ENCODE measurements at regions not wholly inside any gene's neighbourhood (a gene's known extent, or its start where the extent isn't known, plus 50 kb on each side); places are given as distances from the start of the nearest gene placed in this dataset.

DNA sequence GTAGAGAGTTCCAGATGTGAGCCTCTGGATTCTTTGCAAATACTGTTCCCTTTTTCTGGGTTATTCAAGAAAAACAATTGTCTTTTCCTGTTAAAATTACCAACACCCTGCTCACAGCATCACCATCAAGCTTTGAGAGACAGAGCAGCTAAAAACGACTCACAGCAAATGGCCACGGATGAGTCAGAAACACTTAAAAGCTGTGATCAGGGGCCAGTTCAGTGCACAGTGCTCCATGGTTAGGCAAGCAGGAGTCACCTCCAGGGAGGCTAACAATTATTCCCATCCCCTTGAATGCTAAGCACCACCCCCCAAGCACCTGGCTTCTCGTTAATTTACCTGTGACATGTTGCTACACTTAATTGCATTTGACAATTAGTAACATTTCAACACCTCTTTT, 128.4 kb upstream of the CAMK1G start:
- no peak for DNase-seq

DNA sequence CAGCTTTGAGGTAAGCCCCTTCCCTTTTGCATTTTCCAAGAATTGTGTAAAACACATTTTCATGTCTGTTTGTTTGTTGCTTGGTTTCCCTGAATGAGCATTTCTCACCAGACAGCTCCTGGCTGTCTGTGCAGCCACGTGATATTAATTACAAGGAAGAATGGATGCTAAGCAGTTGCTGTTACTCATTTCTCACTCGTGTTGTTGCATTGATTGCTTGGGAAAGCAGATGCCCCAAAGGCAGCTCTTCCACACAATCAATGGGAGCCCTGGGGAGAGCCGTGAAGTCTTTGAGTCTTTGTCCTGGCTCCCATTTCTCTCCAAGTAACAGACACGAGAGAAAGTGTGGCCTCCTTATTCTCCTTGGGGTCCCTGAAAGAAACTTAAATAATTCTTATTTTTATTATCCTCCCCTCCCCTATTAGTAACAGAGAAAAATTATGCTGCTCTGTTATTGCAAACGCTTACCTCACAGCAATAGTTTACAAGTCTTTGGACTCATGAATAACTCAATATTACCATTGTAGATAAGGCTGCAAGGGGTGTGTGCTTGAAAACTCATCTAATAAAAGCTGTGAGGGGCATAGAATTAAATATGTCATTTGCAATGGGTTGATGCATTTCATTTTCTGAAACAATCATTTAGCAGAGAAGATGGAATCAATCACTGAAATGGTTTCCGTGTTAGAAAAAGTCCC, 127.7 kb upstream of the CAMK1G start:
- no peak for DNase-seq

DNA sequence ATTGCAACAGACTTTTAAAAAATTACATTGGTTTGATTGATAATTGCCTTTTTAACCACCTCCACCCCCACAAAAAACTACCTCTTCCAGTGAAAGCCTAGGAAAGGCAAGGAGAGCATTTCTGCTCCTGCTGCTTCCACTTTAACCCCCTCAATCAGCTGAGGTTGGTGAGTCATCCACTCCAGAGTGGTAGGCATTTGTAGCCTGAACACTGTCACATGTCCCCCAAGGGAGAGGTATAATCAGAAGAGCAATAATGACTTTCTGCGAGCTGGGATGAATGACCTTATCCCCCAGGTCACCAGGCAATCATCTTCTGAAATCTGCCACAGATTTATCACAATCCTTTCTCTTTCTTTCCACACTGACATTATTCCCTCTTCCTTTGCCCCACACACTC, 126.6 kb upstream of the CAMK1G start:
- DNase-seq = no peak

DNA sequence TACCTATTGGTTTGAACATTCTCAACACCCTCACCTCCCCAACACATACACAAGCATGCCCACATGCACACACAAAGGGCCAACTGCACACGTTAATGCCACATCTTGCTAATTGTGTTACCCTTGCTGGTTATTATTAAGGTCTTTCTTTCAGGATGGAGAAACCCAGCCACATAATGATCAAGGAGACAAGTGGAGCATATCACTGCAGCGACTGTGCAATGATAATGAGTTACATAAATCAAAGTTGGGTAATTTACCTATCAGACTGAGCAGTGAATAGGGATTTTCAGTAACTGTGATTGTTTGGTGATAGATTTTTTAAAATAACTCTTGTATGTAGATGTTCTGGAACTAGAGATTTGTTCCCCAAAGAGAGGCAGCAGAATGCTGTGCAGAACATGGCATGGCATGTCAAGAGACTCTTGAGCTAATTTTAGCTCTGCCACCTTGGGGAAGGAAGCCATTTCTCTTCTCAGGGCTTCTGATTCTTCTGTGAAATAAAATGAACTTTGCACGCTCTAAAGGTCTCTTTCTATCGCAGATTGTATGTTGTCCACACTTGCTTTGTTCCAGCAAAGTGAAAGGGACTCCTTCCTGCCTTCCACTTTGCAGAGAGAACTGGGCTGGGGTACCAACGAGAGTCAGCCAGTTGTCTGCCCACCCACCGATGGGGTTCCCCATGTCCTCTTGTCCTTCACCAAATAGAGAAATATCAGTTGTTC, 126.0 kb upstream of the CAMK1G start:
- no peak for DNase-seq

- no peak for DNase-seq
Measured at GRCh38 chr1:209458921-209459320, 124.6 kb upstream of the CAMK1G start.

GRCh38 chr1:209461168-209461567, 122.3 kb upstream of the CAMK1G start:
- DNase-seq = no peak

DNA sequence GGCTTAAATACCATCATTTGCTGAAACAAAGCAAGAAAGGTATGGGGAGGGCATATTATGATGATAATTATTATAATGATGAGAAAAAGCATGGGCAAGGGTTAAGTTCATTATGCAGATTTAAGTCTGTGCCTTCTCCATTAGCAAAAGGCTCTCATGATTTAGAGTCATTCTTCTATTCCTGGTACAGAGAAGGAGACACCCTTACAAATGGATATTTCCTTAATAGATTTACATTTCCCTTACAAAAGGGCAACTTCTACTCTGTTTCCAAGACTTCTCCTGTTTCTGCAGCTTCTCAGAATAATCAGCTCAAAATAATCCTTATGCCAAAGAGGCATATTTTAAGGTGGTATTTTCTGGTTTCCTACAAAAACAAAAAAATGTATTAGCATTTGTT, 121.1 kb upstream of the CAMK1G start:
- no peak for DNase-seq

DNA sequence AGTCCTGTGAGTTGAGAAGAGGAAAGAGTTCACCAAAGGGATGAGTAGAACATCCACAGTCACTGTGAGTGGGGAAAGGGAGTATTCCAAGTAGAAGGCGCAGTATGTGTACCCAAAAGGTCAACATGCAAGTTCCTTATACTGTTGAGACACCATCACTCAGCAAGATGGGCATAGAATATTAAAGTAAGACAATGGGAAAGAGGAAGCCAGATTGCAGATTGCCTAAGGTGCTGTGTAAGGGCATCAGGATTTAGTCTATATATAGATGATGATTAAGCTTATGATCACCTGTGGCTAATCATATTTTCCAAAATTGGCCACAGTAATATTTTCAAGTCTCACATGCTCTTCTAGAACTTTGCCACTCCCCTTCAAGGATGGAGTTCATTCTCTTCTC, 120.1 kb upstream of the CAMK1G start:
- DNase-seq = no peak

- no peak for DNase-seq
Measured at GRCh38 chr1:209473025-209473424, 110.5 kb upstream of the CAMK1G start.

GRCh38 chr1:209480345-209480744, 103.2 kb upstream of the CAMK1G start:
- no peak for DNase-seq

GRCh38 chr1:209483691-209484090, 99.8 kb upstream of the CAMK1G start:
- no peak for DNase-seq

DNA sequence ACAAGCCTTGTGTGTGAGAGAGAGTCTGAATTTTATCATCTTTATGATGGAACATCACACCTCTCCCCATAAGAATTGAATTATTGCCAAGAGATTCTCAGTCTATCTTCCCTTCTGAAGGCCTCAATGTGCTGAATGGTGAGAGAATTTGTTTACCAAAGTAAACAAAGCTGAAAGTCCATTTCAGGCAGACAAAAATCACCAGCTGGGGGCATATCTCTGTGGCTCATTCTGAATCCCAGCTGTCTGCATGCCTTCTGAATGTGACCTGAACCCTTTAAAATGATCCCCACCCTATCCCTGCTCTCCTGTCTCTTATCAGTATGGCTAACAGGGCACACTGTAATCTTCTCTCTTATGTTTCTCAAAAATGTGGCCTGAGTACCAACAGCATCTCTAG, 99.1 kb upstream of the CAMK1G start:
- no peak for DNase-seq

DNA sequence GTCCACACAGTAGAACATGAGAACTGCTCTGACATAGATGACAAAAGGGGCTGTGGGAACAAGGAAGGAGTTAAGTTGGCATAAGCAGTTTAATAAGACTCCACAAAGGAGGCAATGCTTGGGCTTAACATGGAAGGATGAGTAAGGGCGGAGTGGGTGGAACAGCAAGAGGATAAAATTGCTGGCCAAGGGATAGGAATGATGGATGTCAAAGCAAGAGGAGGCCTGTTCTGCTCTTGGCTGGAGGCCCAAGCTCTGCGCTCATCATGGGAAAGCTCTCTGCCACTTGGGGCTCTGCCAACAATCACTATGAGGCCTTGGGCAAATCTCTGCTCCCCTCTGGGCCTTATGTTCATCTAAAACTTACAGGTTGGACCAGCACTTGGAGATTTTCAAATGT, 98.3 kb upstream of the CAMK1G start:
- DNase-seq = no peak

- no peak for DNase-seq
Measured at GRCh38 chr1:209485751-209486150, 97.8 kb upstream of the CAMK1G start.

GRCh38 chr1:209486861-209487593, 96.5 kb upstream of the CAMK1G start:
- DNase-seq = no peak

GRCh38 chr1:209490013-209490412, 93.5 kb upstream of the CAMK1G start:
- no peak for DNase-seq

DNA sequence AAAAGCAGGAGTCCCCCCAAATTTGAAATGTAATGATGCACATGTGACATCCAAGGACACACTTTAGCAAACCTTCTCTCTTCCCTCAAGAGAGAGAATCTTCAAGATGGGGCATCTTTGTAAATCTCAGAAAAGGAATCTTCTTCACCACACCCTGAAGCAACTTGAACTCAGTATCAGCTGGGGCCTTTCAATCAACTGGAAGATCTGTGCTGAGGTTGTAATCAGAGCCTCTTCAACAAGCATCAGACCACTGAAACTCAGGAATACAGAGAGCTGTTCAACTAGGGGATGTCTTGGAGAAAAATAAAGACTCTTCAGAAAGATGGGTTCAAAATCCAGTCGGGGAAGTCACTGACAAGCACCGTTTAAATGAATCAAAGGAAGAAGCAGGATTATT, 92.5 kb upstream of the CAMK1G start:
- no peak for DNase-seq

- no peak for DNase-seq
Measured at GRCh38 chr1:209491496-209491895, 92.0 kb upstream of the CAMK1G start.

- DNase-seq = no peak
Measured at GRCh38 chr1:209491897-209492296, 91.6 kb upstream of the CAMK1G start.

- no peak for DNase-seq
Measured at GRCh38 chr1:209493559-209493958, 90.0 kb upstream of the CAMK1G start.

GRCh38 chr1:209497729-209498128, 85.8 kb upstream of the CAMK1G start:
- DNase-seq = no peak

- no peak for DNase-seq
Measured at GRCh38 chr1:209500993-209501392, 82.5 kb upstream of the CAMK1G start.

- DNase-seq = no peak
Measured at GRCh38 chr1:209503196-209503595, 80.3 kb upstream of the CAMK1G start.

- DNase-seq = no peak
Measured at GRCh38 chr1:209504571-209504970, 78.9 kb upstream of the CAMK1G start.
